ENCODE measurements at regions not wholly inside any gene's neighbourhood (a gene's known extent, or its start where the extent isn't known, plus 50 kb on each side); places are given as distances from the start of the nearest gene placed in this dataset.

DNA sequence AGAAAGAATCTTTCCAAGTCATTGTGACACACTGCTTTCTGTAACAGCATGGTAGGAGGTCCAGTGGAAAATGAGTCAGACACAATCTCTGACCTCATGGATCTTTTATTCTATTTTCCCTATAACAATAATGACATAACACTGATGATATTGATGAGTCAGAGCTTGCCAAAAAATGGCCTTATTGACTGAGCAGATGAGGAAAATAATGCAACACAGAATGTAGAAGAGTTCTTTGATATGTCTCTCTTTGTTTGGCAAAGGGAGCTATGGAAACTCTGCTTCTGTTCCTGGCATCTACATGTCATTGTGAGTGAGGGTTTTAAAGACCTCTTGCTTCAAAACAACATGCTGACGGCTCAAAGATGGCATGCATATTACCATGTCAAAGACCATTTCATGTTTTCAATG lies 443.1 kb upstream of the ZNF608 start:
- DNase-seq: no peak

GRCh38 chr5:125190232-125191087 lies 444.0 kb upstream of the ZNF608 start:
- peak; percentile 69 for DNase-seq

GRCh38 chr5:125194883-125195282 lies 448.4 kb upstream of the ZNF608 start:
- DNase-seq: no peak

DNA sequence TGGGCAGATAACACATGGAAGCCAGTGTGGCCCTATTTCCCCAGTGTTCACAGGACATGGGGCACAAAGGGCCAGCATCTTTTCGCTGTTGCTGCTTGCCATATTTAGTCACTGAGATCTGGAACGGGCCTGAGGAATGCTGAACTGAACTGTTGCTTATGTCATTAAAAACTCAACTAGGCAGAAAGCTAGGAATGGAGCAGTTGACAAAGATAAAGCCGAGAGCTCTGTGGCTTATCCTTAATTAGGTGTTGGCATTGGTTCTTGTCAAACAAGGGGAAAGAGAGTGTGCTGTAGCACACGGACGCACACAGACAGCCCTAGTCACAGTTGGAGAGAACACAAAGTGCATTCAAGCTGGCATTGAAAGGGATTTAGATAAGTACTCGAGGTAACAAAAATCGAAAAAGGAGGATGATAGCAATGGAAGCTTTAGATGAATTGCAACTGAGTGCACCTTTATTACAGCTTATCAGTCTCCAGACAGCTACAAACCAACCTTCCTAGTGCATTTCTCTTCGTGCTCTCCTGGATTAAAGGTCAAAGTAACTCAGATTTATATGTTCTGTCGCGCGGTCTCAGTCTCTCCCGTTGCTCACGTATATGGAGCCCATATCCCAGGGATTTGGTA lies 450.2 kb upstream of the ZNF608 start:
- DNase-seq: no peak

DNA sequence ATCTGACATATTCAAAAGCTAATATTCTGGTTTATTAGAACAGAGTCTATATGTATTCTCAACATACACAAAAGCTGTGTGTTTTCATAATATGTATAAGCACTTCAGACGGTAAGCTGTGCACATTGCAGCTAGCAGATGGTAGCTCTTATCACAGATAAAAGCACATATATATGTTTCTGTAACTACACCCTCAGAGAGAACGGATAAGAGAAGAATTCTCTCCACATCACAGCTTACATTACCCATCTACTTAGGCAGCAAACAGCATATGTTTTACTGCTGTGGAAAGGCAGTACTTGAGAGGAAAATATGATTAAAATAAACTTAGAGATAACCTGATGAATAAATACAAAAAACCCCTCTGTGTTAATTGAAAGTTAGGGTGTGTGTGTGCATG lies 450.9 kb upstream of the ZNF608 start:
- no peak for DNase-seq

- no peak for DNase-seq
Measured at GRCh38 chr5:125198270-125198974, 452.0 kb upstream of the ZNF608 start.

DNA sequence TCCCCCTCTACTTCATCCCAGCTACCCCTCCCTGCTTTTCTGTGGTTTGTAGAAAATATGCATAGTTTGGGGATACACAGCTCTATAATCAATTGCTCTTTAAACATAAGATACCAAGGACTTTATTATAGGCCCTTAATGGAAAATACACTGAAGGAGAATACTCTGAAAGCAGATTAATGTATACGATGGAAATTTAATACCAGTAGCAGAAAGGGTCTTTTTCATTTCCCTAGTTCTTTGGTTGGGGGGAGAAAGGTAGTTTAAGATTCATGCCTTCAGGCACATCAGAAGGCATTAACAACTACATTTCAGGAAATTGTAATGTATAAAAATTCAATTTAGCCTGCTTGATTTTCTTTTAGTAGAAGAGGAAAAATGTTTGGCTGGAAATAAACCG lies 452.9 kb upstream of the ZNF608 start:
- DNase-seq: no peak

- DNase-seq: no peak
Measured at GRCh38 chr5:125199968-125200865, 453.8 kb upstream of the ZNF608 start.

- DNase-seq: no peak
Measured at GRCh38 chr5:125200866-125201373, 454.5 kb upstream of the ZNF608 start.

DNA sequence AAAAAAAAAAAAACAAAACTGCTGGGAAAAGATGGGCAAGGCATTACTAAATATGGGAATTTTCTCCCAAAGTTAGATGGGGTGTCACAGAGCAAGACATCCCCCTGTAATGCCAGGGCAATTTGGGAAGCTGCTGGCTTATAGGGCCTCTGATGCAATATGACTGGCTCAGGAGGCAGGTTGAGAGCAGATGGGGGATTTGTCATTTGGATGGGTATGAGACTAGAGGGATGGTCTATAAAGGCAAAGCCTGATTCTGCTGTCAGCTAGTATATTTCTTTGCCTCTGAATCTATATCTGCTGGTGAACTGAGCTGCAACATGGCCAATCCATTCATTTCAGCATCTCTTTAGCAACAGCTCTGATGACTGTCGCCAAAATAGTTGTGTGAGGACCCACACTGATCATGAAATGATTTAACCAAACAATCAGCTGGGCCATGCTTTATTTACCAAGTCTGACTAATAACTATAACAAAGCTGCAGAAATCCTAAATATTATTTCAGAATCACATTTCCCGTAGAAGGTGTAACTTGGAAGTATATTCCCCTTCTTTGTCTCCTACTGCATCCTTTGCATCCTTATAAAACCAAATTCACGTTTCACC lies 455.1 kb upstream of the ZNF608 start:
- no peak for DNase-seq

DNA sequence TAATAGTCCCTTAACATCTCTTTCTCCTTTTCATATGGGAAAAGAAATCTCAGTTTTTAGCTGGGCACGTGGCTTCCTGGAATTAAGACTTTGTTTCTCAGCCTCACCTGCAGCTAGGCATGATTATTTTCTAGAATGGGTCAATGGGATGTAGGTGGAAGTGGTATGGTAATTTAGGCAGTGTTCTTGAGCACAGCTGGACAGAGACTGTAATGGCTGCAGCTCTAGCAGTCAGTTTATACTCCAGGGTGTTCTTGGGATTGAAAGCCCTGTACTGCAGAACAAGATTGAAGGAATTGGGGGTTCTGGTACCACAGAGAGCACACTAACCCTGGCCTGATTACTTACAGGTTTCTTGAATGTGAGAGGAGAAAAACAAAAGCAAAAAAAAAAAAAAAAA lies 455.9 kb upstream of the ZNF608 start:
- DNase-seq: no peak

- no peak for DNase-seq
Measured at GRCh38 chr5:125202871-125203438, 456.5 kb upstream of the ZNF608 start.

DNA sequence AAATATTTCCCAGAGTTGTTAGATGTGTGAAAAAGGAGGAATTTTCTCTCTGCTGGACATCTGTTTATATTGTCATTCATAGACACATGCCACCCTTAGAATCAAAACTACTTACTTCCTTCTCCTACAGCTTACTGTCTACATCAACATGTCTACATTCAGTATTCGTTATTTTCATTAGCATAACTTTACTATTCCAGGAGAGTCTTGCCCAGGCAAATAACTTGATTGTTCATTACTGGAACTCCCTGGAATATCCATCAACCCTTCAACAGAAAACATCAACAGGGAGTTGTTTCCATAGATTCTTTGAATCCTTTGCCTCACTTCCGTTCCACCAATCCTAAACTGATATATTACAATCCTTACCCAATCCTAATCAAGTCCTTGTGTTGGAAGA lies 457.5 kb upstream of the ZNF608 start:
- no peak for DNase-seq

DNA sequence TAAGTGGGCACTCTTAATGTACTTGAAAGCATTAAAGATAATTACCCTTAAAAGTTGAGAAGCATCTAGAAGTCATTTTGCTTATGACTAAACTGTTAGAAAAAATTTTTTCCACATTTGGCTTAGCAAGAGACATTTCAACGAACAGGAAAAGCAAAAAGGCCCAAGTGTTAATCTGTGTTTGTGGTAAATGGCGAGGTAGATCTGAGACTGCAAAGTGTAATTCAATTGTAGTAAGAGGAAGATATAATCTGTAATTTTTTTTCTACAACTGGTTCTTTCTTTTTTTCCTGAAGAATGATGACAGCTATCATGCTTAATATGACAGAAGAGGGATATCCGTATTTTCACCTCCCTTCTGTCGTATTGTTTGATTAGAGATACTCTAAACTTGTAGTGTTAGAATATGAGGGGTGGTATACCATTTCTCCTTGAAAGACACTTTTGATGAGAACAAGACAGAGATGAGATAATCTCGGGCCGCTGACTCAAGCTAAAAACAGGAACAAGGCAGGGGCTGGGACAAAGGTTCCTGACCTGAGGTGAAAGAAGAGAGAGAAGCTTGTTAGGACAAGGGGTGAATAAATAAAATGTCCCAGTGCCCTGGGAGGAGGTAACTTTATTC lies 459.3 kb upstream of the ZNF608 start:
- DNase-seq: no peak

DNA sequence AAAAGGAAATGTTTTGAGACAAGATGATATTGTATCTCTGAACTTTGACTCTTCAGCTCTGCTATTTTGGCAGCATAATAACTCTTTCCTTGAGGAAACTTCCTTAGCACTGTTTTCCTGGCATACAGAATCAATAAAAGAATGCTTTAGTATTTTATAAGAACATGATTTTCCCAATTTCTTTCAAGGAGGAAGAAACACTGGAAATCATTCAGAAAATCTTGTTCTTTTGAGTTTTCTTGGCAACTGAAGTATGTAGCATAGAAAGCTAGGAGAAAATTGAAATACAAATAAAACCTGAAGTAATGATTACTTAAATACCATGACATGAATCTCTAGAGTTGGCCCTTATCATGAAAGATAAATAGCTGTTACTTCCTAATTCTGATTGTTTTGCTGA lies 461.4 kb upstream of the ZNF608 start:
- no peak for DNase-seq

- DNase-seq: no peak
Measured at GRCh38 chr5:125209650-125210049, 463.2 kb upstream of the ZNF608 start.

DNA sequence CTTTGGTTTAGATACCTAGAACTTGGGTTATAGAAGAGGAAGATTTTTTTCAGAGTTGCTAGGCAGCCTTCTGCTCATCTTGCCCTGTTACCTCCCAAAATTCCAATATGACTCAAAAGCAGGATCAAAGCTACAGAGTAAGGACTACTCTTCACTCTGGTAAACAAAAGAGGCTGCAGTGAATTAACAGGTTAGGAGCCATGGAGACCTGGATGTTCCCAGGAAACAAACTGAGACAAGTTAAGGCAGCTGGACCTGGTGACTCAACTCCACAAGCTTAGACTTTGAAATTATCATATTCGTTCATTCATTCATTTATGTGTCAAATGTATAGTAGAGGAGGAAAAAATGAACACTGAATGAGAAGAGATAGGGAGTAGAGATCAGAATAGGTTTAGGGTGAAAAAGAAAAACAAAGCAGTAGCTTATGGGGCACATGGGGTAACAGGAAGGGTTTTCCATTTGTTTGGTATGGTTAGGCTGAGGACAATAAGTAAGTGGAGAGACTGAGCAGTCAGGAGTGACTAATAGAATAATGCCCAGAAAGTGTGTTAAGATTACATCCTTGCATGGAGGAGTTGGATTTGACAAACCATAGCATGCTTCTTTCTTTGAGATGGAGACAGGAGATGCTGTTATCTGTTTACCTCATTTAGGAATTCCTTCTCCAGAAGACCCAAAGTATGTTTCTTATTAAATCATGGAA lies 464.0 kb upstream of the ZNF608 start:
- no peak for DNase-seq

DNA sequence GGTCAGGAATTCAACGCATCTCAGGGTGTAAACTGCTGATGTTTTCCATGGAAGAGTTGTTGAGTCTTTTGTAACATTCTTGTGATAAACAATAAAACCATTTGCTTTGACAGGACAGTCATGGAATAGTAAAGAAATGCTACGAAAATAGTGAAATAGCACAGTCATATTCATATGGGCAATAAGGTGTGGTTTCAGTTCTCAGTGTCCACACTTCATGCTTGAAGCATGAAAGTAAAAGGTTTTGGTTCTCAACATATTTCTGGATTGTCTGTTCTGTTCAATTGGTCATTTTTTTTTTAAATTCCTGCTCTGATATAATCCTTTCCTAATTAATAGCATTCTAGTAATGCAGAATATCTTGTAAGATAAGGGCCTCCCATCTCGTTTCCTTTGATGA lies 467.6 kb upstream of the ZNF608 start:
- no peak for DNase-seq

- DNase-seq: no peak
Measured at GRCh38 chr5:125215593-125215992, 469.2 kb upstream of the ZNF608 start.

DNA sequence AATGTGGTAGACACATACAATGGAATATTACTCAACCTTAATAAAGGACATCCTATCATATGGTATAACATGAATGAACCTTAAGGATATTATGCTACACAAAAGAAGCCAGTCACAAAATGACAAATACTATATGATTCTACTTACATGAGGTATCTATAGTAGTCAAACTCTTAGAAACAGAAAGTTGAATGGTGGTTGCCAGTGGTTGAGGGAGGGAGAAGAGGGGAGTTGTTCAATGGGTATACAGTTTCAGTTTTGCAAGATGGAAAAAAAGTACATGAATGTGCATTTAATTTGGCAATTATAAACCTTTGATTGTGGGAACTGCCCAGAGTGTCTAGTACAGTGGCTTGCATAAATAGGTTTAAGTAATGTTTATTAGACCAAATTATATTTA lies 473.3 kb upstream of the ZNF608 start:
- no peak for DNase-seq

DNA sequence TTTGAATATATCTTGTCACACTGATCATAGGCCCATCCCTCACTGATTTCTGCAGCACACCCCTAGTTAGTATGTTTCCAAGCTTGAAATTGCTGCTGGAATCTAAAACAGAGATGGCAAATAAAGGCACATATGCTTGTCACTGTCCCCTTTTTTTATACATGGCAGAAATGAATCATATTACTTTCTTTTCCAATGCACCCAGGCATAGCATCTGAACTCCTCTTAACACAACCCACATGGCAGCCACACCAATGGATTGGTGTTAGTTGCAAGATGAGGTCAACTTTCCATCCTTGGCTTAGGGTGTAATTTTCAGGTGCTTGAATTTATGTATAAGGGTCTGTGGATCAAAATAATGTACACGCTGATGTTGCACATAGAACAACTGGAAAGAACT lies 473.8 kb upstream of the ZNF608 start:
- no peak for DNase-seq

All from islet precursor cell (in vitro differentiated cells).